Epithelial cell of prostate (primary cell): ENCODE measurements at regions not wholly inside any gene's neighbourhood (a gene's known extent, or its start where the extent isn't known, plus 50 kb on each side); places are given as distances from the start of the nearest gene placed in this dataset.
"Not testable (repeated sequence)": the region's sequence is repeated elsewhere in the genome, so short reads cannot be mapped to it uniquely, and the experiment has no call there.

ENCODE experiments used
- DNase-seq: peaks from one replicate; pipeline ENCODE4 v3.0.0-alpha.2; 2011; ENCODE audit warnings: low read depth, low spot score
- H3K27ac ChIP-seq: fragments of 450-650 bp; 2 replicates; pipeline ENCODE4 v1.5.1; 2017; ENCODE audit warnings: mild to moderate bottlenecking

DNA sequence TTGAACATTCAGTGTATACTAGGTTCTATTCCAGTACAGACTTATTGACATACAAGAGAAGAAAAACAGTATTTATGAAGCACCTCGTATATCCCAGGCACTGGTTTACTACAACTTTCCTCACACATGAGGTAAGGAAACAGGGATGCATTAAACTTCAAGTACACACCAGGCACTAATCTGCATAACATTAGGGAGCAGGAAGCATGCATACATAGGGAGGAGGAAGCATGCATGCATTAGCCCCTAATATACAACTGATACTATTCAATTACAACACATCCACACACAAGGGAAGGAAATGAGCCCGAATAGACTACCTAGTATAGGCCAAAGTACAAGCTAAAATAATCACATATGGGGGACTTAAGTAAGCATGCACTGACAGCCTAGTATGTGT is 525.3 kb downstream of the SUCLG1 start:
- DNase-seq, result no peak
- H3K27ac ChIP-seq, result no peak overlapping the region

DNA sequence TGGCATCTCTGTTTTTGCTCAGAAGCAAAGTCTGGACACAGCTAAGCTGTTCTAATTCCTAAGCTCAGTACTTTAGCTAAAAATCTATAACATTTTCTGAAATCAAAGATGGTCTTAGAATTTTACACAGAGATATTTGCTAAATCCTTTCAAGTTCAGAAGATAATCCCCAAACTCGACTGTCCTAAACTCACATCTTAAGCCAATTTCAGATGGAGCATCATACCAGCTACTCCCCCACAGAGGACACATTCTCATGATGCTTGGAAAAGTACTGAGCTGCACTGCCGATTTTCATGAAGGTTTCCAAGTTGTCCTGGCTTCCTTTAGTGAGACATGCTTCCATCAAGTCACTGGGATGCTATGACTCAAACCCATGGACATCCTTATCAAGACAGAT is 535.5 kb downstream of the SUCLG1 start:
- no peak for DNase-seq
- H3K27ac ChIP-seq, result no peak overlapping the region

DNA sequence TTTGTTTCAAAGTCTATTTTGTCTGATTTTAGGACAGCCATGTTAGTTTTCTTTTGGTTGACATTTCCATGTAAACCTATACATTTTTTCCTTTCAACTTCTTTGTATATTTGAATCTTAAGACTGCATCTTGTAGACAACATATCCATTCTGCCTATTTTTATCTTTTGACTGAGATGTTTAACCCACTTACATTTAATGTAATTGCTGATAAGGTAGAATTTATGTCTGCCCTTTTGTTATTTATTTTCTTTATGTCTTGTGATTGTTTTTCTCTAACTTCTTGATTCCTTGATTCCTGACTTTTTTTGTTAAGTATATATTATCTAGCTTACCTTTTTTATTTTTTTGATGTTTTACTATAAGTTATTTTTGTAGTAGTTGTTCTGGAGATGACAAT is 542.5 kb downstream of the SUCLG1 start:
- no peak for DNase-seq
- H3K27ac ChIP-seq, result no peak overlapping the region

DNA sequence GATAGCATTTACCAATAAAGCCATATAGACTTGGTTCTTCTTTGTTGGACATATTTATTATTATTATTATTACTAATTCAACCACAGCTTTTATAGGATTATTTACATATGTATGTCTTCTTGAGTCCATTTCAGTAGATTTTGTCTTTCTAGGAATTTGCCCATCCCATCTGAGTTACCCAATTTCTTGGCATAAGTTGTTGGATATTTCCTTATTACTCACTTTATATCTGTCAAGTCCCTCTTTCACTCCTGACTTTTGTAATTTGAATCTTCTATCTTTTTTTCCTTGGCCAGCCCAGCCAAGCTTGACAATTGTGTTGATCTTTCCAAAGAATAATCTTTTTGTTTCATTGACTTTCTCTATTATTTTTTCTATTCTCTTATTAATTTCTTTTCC is 543.7 kb downstream of the SUCLG1 start:
- H3K27ac ChIP-seq, result no peak overlapping the region
- no peak for DNase-seq

DNA sequence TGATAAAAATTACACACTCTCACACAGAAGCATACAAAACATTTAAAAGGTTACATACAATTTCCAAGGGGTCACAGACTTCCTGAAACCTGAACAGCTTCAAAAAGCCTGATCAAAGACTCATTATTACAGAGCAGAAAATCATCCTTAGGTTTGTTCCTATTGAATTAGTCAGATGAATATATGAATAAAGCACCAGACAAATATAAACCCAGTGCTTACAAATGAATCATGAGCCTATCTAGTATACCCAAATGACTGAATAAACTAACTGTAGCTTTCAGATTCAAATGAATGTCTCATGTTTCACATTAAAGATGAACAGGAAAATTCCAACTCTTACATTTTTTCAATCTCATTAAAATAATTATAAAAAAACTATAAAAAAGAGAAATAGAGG is 550.3 kb downstream of the SUCLG1 start:
- no peak overlapping the region for H3K27ac ChIP-seq
- DNase-seq, result no peak

DNA sequence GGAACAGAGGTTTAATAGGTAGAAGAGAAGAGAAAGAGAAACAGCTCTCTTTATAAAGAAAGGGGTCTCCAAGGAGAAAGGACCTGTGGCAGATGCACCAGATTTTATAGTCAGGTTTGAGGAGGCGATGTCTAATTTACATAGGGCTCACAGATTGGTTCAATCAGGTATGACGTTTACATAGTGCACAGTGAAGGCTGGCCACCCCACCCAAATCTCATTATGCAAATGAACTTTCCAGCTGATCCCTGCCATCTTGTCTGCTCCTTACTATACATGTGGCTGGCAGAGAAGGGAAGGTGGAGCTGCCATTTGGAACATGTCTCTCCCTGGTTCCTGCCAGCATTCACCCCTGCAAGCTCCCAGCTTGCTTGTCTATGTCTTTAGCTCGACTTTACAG is 557.8 kb downstream of the SUCLG1 start:
- no peak for DNase-seq
- H3K27ac ChIP-seq, result no peak overlapping the region

DNA sequence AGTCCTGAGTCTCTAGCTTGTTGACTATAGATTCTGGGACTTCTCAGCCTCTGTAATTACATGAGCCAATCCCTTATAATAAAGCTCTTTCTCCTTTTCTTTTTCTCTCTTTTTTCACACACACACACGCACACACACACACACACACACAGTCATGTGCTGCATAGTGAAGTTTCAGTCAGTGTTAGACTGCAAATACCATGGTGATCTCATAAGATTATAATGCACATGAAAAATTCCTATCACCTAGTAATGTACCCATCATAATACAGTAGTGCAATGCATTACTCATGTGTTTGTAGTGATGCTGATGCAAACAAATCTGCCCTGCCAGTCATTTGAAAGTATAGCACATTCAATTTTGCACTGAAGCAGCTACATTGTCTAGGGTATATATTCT is 558.2 kb downstream of the SUCLG1 start:
- H3K27ac ChIP-seq, result peak overlapping the region; percentile 32
- DNase-seq, result peak; percentile 75

DNA sequence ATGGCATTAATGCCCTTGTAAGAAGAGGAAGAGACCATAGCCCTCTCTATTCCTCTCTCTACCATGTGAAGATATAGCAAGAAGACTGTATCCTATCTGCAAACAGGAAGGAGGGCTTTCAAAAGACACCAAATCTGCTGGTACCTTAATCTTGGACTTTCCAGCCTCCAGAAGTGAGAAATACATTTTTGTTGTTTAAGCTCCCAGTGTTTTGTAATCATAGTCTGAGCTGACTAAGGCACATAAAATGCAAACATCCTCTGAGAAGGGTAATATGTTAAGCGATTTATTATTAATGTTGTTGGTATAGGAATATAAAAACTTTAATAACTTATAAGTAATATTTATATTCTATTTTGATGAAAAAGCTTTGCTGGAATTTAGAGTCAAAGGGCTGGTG is 559.8 kb downstream of the SUCLG1 start:
- no peak for DNase-seq
- no peak overlapping the region for H3K27ac ChIP-seq

DNA sequence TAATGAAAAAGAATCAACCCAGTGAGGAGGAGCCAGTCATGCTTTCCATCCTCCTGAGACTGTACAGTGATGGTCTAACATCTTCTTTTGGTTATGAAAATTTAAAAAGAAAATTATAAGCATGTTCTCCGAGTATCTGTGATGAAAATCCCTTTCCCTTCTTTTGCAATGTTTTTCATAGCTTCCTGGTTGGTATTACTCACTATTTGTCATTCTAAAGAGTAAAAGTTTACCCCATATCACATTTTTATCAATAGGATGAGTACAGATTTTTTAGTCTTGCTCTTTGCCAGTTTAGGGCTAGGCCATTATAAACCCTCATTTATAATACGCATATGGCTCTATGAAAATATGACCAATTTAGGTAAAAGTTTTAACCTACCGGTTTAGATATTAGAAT is 564.1 kb downstream of the SUCLG1 start:
- no peak for DNase-seq
- H3K27ac ChIP-seq, result no peak overlapping the region

DNA sequence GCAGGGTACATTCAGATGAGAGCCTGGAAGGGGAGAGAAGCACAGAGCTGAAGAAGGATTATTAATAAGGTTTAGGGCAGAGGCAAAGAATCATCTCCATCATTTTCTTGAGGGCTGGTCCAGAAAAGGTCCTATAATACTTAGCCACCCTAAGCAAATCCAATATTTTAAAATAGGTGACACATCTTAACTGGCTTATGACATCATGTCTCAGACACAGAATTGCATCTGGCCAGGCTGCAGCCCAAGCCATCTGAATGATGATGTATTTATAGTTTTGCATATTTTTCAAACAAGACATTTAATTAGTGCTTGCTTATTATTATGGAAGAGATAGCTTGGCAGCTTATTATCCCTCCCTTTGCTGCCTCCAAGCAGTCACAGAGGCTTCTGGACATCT is 571.3 kb downstream of the SUCLG1 start:
- DNase-seq, result no peak

DNA sequence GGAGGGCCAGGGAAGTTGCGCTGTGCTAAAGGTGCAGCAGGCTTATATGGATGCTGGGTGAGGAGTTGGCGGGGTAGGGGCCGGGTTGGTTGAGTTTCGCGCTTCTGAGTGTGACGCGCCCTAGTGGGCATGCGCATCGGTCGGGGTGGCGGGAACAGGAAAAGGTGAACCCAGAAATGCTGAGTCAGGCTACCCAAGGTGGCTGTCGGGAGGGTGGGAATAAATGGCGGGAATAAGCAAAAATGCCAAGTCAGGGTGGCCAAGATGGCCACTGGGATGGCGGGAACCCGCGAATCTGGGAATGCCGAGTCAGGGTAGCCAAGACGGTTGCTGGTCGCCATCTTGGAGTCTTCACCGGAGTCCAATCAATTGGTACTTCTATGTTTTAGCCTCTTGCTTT is 580.0 kb downstream of the SUCLG1 start:
- no peak for DNase-seq
- H3K27ac ChIP-seq, result no peak overlapping the region

More for the DNA sequence above, 571.3 kb downstream of the SUCLG1 start:
- no peak overlapping the region for H3K27ac ChIP-seq

DNA sequence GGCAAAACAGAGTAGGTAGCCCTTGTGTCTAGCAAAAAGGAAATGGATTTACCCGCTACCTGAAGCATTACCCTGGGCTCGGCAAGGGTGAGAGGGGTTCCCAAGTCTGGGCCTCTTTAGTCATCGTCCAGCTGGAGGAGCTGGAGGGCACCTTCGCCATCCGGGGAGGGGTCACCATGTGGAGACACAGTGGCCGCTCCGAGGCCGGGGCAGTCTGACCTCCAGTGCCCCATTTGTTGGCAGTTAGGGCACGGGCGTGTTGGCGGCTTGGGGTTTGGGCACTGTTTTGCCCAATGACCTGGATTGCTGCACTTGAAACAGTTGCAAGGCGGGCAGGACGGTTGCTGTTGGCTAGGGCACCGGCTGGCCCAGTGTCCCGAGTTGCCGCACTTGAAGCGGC is 581.8 kb downstream of the SUCLG1 start:
- DNase-seq, H3K27ac ChIP-seq: not testable (repeated sequence)

DNA sequence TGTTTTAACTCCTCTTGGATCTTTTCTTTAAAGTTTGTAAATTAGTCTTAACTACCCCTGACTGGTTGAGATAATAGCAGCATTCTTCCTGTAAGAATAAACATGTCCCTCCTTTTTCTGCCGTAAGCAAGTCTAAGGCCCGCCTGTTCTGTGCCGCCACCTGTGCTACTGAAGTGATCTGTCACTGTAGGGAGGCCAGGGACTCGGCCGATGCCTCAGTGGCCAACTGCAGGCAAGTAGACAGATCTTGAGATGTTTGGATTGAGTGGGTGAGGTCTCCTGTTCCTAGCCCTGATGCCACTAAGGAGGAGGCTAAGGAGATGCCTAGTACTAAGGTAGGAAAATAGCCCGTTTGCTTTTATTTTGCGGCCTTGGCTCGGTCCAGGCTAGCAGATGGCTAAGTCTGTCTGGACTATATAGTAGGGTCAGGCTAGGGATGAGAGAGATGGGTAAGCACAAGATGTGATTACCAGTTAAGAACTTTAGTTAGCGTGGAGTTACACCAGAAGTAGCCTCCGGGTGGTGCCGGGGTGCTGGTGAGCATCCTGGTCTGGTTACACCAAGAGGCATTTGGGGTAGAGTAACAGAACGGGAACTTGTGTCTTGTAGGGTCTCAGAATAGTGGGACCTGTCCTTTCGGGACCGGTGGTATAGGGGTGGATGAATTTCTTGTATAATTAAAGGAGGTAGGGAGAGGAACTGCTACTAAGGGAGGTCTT is 584.2 kb downstream of the SUCLG1 start:
- H3K27ac ChIP-seq, result no peak overlapping the region
- DNase-seq, result no peak

DNA sequence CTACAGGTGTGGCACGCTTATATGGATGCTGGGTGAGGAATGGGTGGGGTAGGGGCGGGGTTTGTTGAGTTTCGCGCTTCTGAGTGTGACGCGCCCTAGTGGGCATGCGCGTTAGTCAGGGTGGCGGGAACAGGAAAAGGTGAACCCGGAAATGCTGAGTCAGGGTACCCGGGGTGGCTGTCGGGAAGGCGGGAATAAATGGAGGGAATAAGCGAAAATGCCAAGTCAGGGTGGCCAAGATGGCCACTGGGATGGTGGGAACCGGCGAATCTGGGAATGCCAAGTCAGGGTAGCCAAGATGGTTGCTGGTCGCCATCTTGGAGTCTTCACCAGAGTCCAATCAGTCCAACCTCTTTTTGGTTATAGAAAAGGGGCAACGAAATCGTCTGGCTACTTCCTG is 585.0 kb downstream of the SUCLG1 start:
- DNase-seq, result no peak

DNA sequence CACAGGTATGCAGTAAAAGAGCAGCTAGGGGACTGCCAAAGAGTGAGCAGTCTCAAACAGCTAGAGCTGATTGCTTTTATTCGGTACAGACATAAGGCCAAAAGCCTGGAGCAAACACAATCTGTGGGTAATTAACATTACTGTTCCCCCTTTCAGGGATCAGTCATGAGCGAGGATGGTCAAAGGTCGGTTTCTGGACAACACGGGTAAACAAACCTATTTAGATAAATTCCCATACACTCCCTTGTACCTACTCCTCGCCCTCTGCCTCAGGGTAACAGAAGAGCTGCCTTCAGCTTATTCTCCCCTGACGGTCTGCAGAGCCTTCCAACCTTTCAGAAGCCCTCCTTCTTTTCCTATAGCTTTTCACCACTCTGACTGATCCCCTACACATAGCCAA is 586.0 kb downstream of the SUCLG1 start:
- DNase-seq, result no peak
- no peak overlapping the region for H3K27ac ChIP-seq

More for the DNA sequence above, 585.0 kb downstream of the SUCLG1 start:
- H3K27ac ChIP-seq, result no peak overlapping the region

DNA sequence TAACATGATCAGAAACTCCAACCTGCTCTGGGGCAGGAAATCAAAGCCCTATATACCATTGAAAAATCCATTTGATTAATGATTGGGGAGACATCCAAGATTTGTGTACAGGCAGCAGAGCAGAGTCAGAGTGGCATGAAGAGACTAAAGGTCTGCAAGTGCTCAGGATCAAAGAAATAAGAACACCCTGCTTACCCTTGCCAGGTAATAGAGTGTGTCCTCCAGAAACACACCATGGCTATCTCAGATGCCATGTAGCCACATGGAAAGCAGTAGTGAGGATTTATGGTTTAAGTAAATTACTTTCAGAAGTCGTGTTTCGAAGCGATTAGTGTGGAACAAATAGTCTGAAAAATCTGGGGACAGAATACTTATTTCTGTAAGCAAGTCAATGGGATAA is 592.9 kb downstream of the SUCLG1 start:
- H3K27ac ChIP-seq, result no peak overlapping the region
- DNase-seq, result no peak

DNA sequence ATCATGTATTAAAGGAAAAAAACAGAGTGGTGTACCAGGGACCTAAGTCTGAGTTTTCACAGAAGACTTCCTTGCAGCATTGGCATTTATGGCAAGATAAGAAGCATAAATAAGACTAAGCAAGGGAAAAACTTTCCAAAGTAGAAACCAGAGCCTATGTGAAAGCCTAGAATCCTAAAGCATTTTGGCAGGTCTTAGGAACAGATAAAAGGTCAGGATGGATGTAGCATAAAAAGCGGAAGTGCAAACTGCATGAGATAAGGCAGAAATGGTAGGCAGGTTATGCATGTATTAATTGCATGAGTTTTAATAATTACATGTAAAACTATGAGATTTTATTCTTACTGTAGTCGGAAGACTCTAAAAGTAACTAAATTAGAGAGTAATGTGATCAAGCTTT is 596.5 kb downstream of the SUCLG1 start:
- no peak overlapping the region for H3K27ac ChIP-seq
- no peak for DNase-seq

DNA sequence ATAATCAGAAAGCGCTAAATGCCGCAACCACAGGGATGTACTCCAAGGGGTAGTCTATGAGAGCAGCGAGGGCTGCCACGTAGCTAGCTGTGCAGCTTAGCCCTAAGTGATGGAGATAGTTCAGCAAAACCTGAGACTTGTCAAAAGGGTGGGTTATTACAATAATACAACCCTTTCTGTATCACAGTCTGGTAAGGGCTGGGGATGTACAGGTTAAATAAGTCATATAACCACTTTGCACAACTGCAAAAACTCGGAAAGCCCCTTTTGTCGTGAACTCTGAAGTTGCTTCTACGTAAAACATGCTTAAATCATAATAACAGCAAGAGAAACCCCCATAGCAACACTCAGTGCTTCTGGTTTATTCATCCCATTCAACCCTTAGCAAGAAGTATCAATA is 598.8 kb downstream of the SUCLG1 start:
- no peak overlapping the region for H3K27ac ChIP-seq
- DNase-seq, result no peak

DNA sequence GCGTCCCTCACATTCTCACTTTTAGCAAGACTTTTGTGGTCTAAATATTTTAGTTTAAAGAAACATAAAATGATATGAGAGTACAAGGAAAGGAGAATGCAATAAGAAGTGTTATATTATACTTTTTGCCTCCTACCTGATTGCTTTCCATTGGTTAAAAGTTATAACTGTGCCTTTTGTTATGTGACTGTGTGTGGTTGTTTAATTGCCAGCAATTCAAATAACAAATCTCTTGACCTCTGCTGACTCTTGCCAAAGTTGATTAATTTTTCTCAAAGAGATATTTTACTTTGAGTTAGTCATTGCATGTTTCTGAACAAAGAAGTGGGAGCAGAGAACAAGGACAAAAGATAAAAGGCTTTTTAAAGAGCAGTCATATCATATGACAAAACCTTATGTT is 599.5 kb downstream of the SUCLG1 start:
- DNase-seq, result no peak
- H3K27ac ChIP-seq, result no peak overlapping the region

DNA sequence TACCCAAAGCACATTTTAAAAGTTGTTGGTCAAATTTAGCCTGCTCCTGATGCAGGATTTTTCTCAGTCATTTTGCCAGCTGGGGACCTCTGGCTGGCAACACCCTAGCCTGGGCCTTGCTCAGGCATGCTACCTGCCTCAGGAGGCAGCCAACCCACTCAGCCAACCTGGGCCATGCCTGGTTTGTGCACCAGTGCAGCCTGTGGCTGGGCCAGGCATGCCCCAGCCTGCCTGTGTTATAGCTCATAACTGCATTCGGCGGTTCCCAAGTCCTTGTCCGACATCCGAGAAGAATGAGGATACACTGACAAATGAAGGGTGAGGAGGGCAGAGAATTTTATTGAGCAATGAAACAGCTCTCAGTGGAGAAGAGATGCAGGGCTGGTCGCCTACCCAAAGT is 608.0 kb downstream of the SUCLG1 start:
- H3K27ac ChIP-seq, result peak overlapping the region; percentile 71
- DNase-seq, result peak; percentile 96

DNA sequence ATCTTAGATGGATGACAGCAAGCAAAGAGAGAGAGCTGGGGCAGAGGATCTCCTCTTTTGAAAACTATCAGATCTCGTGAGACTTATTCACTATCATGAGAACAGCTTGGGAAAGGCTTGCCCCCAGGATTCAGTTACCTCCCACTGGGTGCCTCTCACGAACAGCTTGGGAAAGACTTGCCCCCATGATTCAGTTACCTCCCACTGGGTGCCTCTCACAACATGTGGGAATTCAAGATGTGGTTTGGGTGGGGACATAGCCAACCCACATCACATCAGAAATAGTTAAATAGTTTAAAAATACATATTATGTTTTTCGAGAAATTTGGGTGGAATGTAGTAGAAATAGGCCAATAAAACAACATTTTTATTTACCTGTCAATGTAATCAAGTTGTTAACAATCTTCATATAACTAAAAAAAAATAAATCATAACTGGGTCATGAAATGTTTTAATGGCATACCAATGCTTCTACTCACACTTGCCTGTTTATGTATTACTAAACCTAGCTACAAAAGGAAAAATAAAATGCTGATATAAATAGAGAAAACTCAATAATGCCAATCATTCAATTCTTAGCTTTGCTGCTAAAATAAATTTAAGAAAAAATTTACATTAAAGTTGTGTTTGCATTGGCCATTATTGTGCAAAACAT is 608.9 kb downstream of the SUCLG1 start:
- peak; percentile 20 for DNase-seq
- peak overlapping the region; percentile 71 for H3K27ac ChIP-seq

DNA sequence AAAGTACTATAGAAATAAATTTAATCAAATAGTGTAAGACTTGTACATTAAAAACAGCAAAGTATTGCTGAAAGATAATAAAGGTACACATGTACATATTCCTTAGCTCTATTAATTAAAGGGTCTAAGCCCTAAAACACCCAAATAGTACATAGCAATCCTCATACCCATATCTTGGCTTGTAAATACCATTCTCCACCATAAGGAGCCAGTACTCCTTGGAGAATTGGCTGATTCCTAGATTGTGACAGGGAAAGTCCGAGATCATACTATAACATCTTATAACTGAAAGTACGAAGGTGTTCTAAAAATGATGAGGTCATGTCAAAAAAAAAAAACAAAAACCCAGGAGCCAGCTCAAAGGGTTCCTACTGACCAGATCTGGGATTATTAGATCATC is 614.6 kb downstream of the SUCLG1 start:
- no peak overlapping the region for H3K27ac ChIP-seq
- no peak for DNase-seq
